Lower leg skin (tissue), 3 donors: ENCODE measurements at regions not wholly inside any gene's neighbourhood (a gene's known extent, or its start where the extent isn't known, plus 50 kb on each side); places are given as distances from the start of the nearest gene placed in this dataset.

Experiments
- POLR2A ChIP-seq, 2 donors: fragments of 450-650 bp; IDR thresholded peaks; one replicate each; pipeline ENCODE4 v1.6.1; 2016 to 2017; ENCODE audit warnings: antibody characterized with exemption in 2 of 2, mild to moderate bottlenecking in 1 of 2, moderate library complexity in 1 of 2
- TF ChIP-seq, protein P1 (sequence below), 3 donors: fragments of 450-650 bp; IDR thresholded peaks; one replicate each; pipeline ENCODE4 v1.5.1; 2016; ENCODE audit warnings: antibody characterized with exemption in 3 of 3, mild to moderate bottlenecking in 3 of 3, moderate library complexity in 2 of 3

GRCh38 chr1:68954841-68955240, 458.0 kb upstream of the DEPDC1 start:
- TF ChIP-seq, protein P1, sequence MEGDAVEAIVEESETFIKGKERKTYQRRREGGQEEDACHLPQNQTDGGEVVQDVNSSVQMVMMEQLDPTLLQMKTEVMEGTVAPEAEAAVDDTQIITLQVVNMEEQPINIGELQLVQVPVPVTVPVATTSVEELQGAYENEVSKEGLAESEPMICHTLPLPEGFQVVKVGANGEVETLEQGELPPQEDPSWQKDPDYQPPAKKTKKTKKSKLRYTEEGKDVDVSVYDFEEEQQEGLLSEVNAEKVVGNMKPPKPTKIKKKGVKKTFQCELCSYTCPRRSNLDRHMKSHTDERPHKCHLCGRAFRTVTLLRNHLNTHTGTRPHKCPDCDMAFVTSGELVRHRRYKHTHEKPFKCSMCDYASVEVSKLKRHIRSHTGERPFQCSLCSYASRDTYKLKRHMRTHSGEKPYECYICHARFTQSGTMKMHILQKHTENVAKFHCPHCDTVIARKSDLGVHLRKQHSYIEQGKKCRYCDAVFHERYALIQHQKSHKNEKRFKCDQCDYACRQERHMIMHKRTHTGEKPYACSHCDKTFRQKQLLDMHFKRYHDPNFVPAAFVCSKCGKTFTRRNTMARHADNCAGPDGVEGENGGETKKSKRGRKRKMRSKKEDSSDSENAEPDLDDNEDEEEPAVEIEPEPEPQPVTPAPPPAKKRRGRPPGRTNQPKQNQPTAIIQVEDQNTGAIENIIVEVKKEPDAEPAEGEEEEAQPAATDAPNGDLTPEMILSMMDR (IDR thresholded peaks at IDR 0.05) = no peak
- TF ChIP-seq POLR2A (IDR thresholded peaks at IDR 0.05) = no peak
